ENCODE measurements at regions not wholly inside any gene's neighbourhood (a gene's known extent, or its start where the extent isn't known, plus 50 kb on each side); places are given as distances from the start of the nearest gene placed in this dataset.

GRCh38 chr1:191943684-191944083 is 214.6 kb upstream of the RGS18 start:
- Histone ChIP-seq H3K36me3 (no peaks in the 10 kb centered on the region), H3K27me3 (replicated peaks in 1 of 7) (no peaks in the 10 kb centered on the region), H3K27ac (no peak overlapping the region), H3K9me3 (peaks cover 0 to 8% (median 0%) of the 10 kb centered on the region in 8 donors), H3K4me3 (no peak overlapping the region), H3K4me1 (no peaks in the 10 kb centered on the region)
- TF ChIP-seq POLR2A (IDR thresholded peaks at IDR 0.05): no peak
- no peak for TF ChIP-seq POLR2AphosphoS5 (IDR thresholded peaks at IDR 0.05)
- TF ChIP-seq CTCF (IDR thresholded peaks at IDR 0.05 in 8 of 11, conservative IDR thresholded peaks at IDR 0.05 in 3 of 11): no peak
- intact Hi-C loops (cut with DNase I; ENCODE audit: low total_unique reads): no loop called here
- no peak for DNase-seq
- WGBS, 5 donors: 85 to 92% (median 88%) methylated on average over 1 of the region's 1 CpG

- H3K36me3 ChIP-seq: no peaks in the 10 kb centered on the region
- no peak for DNase-seq
- H3K27me3 ChIP-seq (replicated peaks in 1 of 7): no peaks in the 10 kb centered on the region
- no peaks in the 10 kb centered on the region for H3K4me1 ChIP-seq
- H3K4me3 ChIP-seq: no peak overlapping the region
- intact Hi-C loops (cut with DNase I; ENCODE audit: low total_unique reads): no loop called here
- H3K27ac ChIP-seq: no peak overlapping the region
- TF ChIP-seq POLR2AphosphoS5 (IDR thresholded peaks at IDR 0.05): no peak
- no peak for TF ChIP-seq CTCF (IDR thresholded peaks at IDR 0.05 in 8 of 11, conservative IDR thresholded peaks at IDR 0.05 in 3 of 11)
- no peak for TF ChIP-seq POLR2A (IDR thresholded peaks at IDR 0.05)
- no peaks in the 10 kb centered on the region for H3K9me3 ChIP-seq
- WGBS, 5 donors: 38 to 76% (median 46%) methylated on average over 1 of the region's 1 CpG
These were observed 204.7 kb upstream of the RGS18 start for GRCh38 chr1:191953526-191953925.

- intact Hi-C loops (cut with DNase I; ENCODE audit: low total_unique reads): no loop called here
- no peak for TF ChIP-seq POLR2A (IDR thresholded peaks at IDR 0.05)
- no peak for TF ChIP-seq POLR2AphosphoS5 (IDR thresholded peaks at IDR 0.05)
- TF ChIP-seq CTCF (IDR thresholded peaks at IDR 0.05 in 8 of 11, conservative IDR thresholded peaks at IDR 0.05 in 3 of 11): no peak
- H3K4me3 ChIP-seq: no peak overlapping the region
- H3K27ac ChIP-seq: no peak overlapping the region
- H3K4me1 ChIP-seq: no peaks in the 10 kb centered on the region
- no peaks in the 10 kb centered on the region for H3K36me3 ChIP-seq
- DNase-seq: no peak
- WGBS, 5 donors: 76 to 88% (median 85%) methylated on average over 4 of the region's 4 CpGs
- H3K27me3 ChIP-seq (replicated peaks in 1 of 7): no peaks in the 10 kb centered on the region
- H3K9me3 ChIP-seq: no peaks in the 10 kb centered on the region
These were observed 198.4 kb upstream of the RGS18 start for GRCh38 chr1:191959856-191960255.

GRCh38 chr1:191963286-191963685 is 195.0 kb upstream of the RGS18 start:
- Histone ChIP-seq H3K9me3 (no peaks in the 10 kb centered on the region), H3K27me3 (replicated peaks in 1 of 7) (no peaks in the 10 kb centered on the region), H3K27ac (no peak overlapping the region), H3K4me3 (no peak overlapping the region), H3K4me1 (no peaks in the 10 kb centered on the region), H3K36me3 (no peaks in the 10 kb centered on the region)
- TF ChIP-seq CTCF (IDR thresholded peaks at IDR 0.05 in 8 of 11, conservative IDR thresholded peaks at IDR 0.05 in 3 of 11) (no peak), POLR2A (IDR thresholded peaks at IDR 0.05) (no peak), POLR2AphosphoS5 (IDR thresholded peaks at IDR 0.05) (no peak)
- intact Hi-C loops (cut with DNase I; ENCODE audit: low total_unique reads): no loop called here
- 60 to 84% (median 74%) methylated on average over 2 of the region's 2 CpGs for WGBS, 5 donors
- no peak for DNase-seq
